Endodermal cell (in vitro differentiated cells): ENCODE measurements at regions not wholly inside any gene's neighbourhood (a gene's known extent, or its start where the extent isn't known, plus 50 kb on each side); places are given as distances from the start of the nearest gene placed in this dataset.

Source experiments
- DNase-seq: peaks from one replicate; pipeline ENCODE4 v3.0.0-alpha.2; 2017
- H3K27ac ChIP-seq: 2 replicates; pipeline ENCODE4 v1.5.1; 2013; ENCODE audit warnings: mild to moderate bottlenecking, low read depth, low read length, moderate library complexity
- H3K27me3 ChIP-seq: 2 replicates; pipeline ENCODE4 v1.6.1; 2013; ENCODE audit warnings: mild to moderate bottlenecking, low read length, moderate library complexity; ENCODE audit not compliant: insufficient read depth, control insufficient read depth, poor library complexity, severe bottlenecking
- H3K36me3 ChIP-seq: 2 replicates; pipeline ENCODE4 v1.7.0; 2013; ENCODE audit warnings: mild to moderate bottlenecking, low read length, moderate library complexity; ENCODE audit not compliant: control insufficient read depth, insufficient read depth
- H3K4me1 ChIP-seq: one replicate; pipeline ENCODE4 v1.7.0; 2013; ENCODE audit warnings: low read length; ENCODE audit not compliant: control insufficient read depth, insufficient read depth
- H3K4me3 ChIP-seq: 2 replicates; pipeline ENCODE4 v1.5.1; 2013; ENCODE audit warnings: mild to moderate bottlenecking, low read length, moderate library complexity
- H3K9ac ChIP-seq: 2 replicates; pipeline ENCODE4 v1.6.1; 2013; ENCODE audit warnings: mild to moderate bottlenecking, low read length, moderate library complexity; ENCODE audit not compliant: poor library complexity, severe bottlenecking; ENCODE audit errors: extremely low read depth
- H3K9me3 ChIP-seq: 2 replicates; pipeline ENCODE4 v1.6.1; 2013; ENCODE audit warnings: mild to moderate bottlenecking, low read length, moderate library complexity; ENCODE audit not compliant: control insufficient read depth
- H3K27ac Mint-ChIP-seq: 2 replicates; pipeline ENCODE4 v1.8.0; 2020; ENCODE audit warnings: mixed read lengths
- H3K27me3 Mint-ChIP-seq: 2 replicates; pipeline ENCODE4 v1.8.0; 2021; ENCODE audit warnings: mild to moderate bottlenecking, mixed read lengths; ENCODE audit not compliant: insufficient read depth
- H3K36me3 Mint-ChIP-seq: 2 replicates; pipeline ENCODE4 v1.8.0; 2020; ENCODE audit warnings: low read depth, mixed read lengths
- H3K4me1 Mint-ChIP-seq: 2 replicates; pipeline ENCODE4 v1.8.0; 2020; ENCODE audit warnings: mixed read lengths
- H3K4me3 Mint-ChIP-seq: 2 replicates; pipeline ENCODE4 v1.8.0; 2020; ENCODE audit warnings: mild to moderate bottlenecking, moderate library complexity, mixed read lengths
- H3K9me3 Mint-ChIP-seq: 2 replicates; pipeline ENCODE4 v1.8.0; 2020; ENCODE audit warnings: mild to moderate bottlenecking, mixed read lengths
- WGBS, 2 experiments: methylation state at CpG; one replicate each; pipeline versions ENCODE4 v1.1.5 to v1.1.7; 2013; ENCODE audit warnings: missing lambda C conversion rate in 2 of 2, mixed read lengths in 1 of 2; ENCODE audit not compliant: insufficient coverage in 1 of 2, insufficient read length in 1 of 2; 5-methylcytosine and 5-hydroxymethylcytosine counted together
- TF ChIP-seq, protein P1 (sequence below): fragments of 200-600 bp; sonication (generic); conservative IDR thresholded peaks from 2 replicates; pipeline ENCODE4 v1.5.0; 2021; ENCODE audit warnings: antibody characterized with exemption, mild to moderate bottlenecking

DNA sequence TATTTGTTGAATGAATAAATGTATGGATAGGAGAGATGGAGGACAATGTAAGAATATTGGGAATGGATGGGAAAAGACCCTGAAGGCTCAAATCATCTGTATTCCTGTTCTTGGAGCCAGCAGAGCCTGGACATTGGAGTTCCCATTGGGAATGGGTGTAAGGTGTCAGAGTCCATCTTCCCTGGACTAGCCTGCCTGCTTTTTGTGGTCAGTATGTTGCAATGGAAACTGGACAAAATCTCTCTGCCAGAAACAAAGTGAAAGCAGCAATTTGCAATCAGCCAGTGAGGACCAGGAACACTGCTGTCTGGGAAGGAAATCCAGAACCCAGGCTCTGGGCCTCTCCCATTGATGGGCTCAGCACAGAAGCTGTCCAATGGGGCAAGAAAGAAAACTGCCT, 83.5 kb upstream of the SKOR2 start:
- peaks cover 10% of the 10 kb centered on the region for H3K27me3 Mint-ChIP-seq
- Histone ChIP-seq H3K27ac (no peak overlapping the region), H3K9ac (no peak overlapping the region), H3K9me3 (no peaks in the 10 kb centered on the region), H3K36me3 (no peaks in the 10 kb centered on the region), H3K4me1 (no peaks in the 10 kb centered on the region), H3K4me3 (no peak overlapping the region), H3K27me3 (no peaks in the 10 kb centered on the region)
- H3K36me3 Mint-ChIP-seq: no peaks in the 10 kb centered on the region
- no peak for DNase-seq
- no peak overlapping the region for H3K27ac Mint-ChIP-seq
- H3K4me3 Mint-ChIP-seq: no peak overlapping the region
- H3K9me3 Mint-ChIP-seq: no peaks in the 10 kb centered on the region
- H3K4me1 Mint-ChIP-seq: no peaks in the 10 kb centered on the region
- TF ChIP-seq, protein P1, sequence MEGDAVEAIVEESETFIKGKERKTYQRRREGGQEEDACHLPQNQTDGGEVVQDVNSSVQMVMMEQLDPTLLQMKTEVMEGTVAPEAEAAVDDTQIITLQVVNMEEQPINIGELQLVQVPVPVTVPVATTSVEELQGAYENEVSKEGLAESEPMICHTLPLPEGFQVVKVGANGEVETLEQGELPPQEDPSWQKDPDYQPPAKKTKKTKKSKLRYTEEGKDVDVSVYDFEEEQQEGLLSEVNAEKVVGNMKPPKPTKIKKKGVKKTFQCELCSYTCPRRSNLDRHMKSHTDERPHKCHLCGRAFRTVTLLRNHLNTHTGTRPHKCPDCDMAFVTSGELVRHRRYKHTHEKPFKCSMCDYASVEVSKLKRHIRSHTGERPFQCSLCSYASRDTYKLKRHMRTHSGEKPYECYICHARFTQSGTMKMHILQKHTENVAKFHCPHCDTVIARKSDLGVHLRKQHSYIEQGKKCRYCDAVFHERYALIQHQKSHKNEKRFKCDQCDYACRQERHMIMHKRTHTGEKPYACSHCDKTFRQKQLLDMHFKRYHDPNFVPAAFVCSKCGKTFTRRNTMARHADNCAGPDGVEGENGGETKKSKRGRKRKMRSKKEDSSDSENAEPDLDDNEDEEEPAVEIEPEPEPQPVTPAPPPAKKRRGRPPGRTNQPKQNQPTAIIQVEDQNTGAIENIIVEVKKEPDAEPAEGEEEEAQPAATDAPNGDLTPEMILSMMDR: no peak

- Mint-ChIP-seq H3K36me3 (no peaks in the 10 kb centered on the region), H3K27me3 (peaks cover 10% of the 10 kb centered on the region), H3K27ac (no peak overlapping the region), H3K9me3 (no peaks in the 10 kb centered on the region), H3K4me3 (no peak overlapping the region), H3K4me1 (peaks cover 4% of the 10 kb centered on the region)
- TF ChIP-seq, protein P1: no peak
- no peak overlapping the region for H3K9ac ChIP-seq
- H3K4me3 ChIP-seq: no peak overlapping the region
- DNase-seq: no peak
- no peaks in the 10 kb centered on the region for H3K36me3 ChIP-seq
- no peaks in the 10 kb centered on the region for H3K27me3 ChIP-seq
- H3K4me1 ChIP-seq: no peaks in the 10 kb centered on the region
- H3K27ac ChIP-seq: no peak overlapping the region
- WGBS, 2 experiments: 90 to 91% methylated on average over 8 to 10 of the region's 12 CpGs
- no peaks in the 10 kb centered on the region for H3K9me3 ChIP-seq
Measured at GRCh38 chr18:47333926-47334635, 82.6 kb upstream of the SKOR2 start.

DNA sequence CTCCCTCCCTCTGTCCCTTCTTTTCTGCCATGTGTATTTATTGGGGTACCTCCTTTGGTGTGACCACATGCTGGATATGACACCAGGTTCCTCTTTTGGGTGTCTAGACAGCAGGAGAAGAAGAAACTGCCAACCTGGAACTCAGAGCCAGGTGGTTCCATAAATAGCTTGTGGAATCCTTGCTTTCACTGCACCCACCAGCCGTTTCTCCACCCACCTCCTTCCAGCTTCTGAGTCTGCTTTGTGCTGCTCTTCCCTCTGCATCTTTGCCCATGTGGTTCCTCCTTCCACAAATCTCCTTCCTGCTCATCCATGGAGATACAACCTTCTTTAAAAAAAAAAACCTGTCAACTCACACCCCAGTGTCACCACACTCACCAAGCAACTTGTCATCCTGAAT, 80.2 kb upstream of the SKOR2 start:
- peaks cover 7% of the 10 kb centered on the region for H3K27me3 Mint-ChIP-seq
- H3K4me3 ChIP-seq: no peak overlapping the region
- no peaks in the 10 kb centered on the region for H3K9me3 Mint-ChIP-seq
- H3K4me1 Mint-ChIP-seq: peaks cover 22% of the 10 kb centered on the region
- H3K27me3 ChIP-seq: no peaks in the 10 kb centered on the region
- H3K27ac ChIP-seq: no peak overlapping the region
- H3K9ac ChIP-seq: no peak overlapping the region
- no peaks in the 10 kb centered on the region for H3K9me3 ChIP-seq
- TF ChIP-seq, protein P1: no peak
- no peaks in the 10 kb centered on the region for H3K36me3 ChIP-seq
- no peaks in the 10 kb centered on the region for H3K36me3 Mint-ChIP-seq
- H3K27ac Mint-ChIP-seq: no peak overlapping the region
- 75 to 91% methylated on average over 1 of the region's 1 CpG for WGBS, 2 experiments
- DNase-seq: no peak
- peaks cover 8% of the 10 kb centered on the region for H3K4me1 ChIP-seq
- no peak overlapping the region for H3K4me3 Mint-ChIP-seq
